Body of pancreas (tissue), 4 donors: ENCODE measurements at regions not wholly inside any gene's neighbourhood (a gene's known extent, or its start where the extent isn't known, plus 50 kb on each side); places are given as distances from the start of the nearest gene placed in this dataset.

Experiments
- POLR2A ChIP-seq, 3 donors: fragments of 450-650 bp; IDR thresholded peaks; one replicate each; pipeline ENCODE4 v1.6.1; 2016; ENCODE audit warnings: antibody characterized with exemption in 3 of 3, mild to moderate bottlenecking in 2 of 3
- TF ChIP-seq, protein P1 (sequence below), 7 experiments: fragments of 450-650 bp in 4 of 7; fragments of 200-600 bp in 3 of 7; sonication (generic) in 3 of 7; IDR thresholded peaks; one replicate each; pipeline ENCODE4 v1.5.1; 2016 to 2019; ENCODE audit warnings: antibody characterized with exemption in 7 of 7

DNA sequence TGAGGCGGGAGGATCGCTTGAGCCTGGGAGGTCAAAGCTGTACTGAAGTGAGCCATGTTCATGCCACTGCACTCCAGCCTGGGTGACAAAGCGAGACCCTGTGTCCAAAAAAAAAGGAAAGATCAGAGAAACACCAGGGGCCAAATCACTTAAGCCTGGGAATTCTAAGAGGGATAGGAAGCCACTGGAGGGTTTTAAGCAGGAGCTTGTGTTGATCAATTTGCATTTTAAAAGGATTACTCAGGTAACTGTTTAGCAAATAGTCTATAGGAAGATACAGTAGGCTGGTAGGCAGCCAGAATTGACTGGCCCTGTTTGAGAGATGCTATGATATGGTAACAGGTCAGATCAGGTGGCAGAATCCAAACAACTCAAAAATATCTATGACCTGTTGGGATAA lies 162.7 kb downstream of the SPTSSA start:
- TF ChIP-seq, protein P1, sequence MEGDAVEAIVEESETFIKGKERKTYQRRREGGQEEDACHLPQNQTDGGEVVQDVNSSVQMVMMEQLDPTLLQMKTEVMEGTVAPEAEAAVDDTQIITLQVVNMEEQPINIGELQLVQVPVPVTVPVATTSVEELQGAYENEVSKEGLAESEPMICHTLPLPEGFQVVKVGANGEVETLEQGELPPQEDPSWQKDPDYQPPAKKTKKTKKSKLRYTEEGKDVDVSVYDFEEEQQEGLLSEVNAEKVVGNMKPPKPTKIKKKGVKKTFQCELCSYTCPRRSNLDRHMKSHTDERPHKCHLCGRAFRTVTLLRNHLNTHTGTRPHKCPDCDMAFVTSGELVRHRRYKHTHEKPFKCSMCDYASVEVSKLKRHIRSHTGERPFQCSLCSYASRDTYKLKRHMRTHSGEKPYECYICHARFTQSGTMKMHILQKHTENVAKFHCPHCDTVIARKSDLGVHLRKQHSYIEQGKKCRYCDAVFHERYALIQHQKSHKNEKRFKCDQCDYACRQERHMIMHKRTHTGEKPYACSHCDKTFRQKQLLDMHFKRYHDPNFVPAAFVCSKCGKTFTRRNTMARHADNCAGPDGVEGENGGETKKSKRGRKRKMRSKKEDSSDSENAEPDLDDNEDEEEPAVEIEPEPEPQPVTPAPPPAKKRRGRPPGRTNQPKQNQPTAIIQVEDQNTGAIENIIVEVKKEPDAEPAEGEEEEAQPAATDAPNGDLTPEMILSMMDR (IDR thresholded peaks at IDR 0.05) = no peak
- no peak for TF ChIP-seq POLR2A (IDR thresholded peaks at IDR 0.05)
